ENCODE measurements at regions not wholly inside any gene's neighbourhood (a gene's known extent, or its start where the extent isn't known, plus 50 kb on each side); places are given as distances from the start of the nearest gene placed in this dataset.

- no peak for DNase-seq
These were observed 61.7 kb upstream of the PIAS1 start for GRCh38 chr15:67992411-67992810.

GRCh38 chr15:67992834-67993233 is 61.3 kb upstream of the PIAS1 start:
- no peak for DNase-seq

- DNase-seq = no peak
These were observed 56.1 kb upstream of the PIAS1 start for GRCh38 chr15:67997996-67998395.

- DNase-seq = no peak
These were observed 55.4 kb upstream of the PIAS1 start for GRCh38 chr15:67998599-67999133.

GRCh38 chr15:67999320-68000100 is 54.6 kb upstream of the PIAS1 start:
- no peak for DNase-seq

GRCh38 chr15:68000754-68001153 is 53.4 kb upstream of the PIAS1 start:
- DNase-seq = no peak

GRCh38 chr15:68001811-68002210 is 52.3 kb upstream of the PIAS1 start:
- no peak for DNase-seq

- no peak for DNase-seq
These were observed 50.8 kb upstream of the PIAS1 start for GRCh38 chr15:68003297-68003696.
